DND-41 (cell line): ENCODE measurements at regions not wholly inside any gene's neighbourhood (a gene's known extent, or its start where the extent isn't known, plus 50 kb on each side); places are given as distances from the start of the nearest gene placed in this dataset.

Source experiments
- ATAC-seq: fragments of 200-7000 bp; cut with Tn5 transposase; 3 replicates; pipeline ENCODE4 v1.9.1; 2021; ENCODE audit warnings: low read depth; ENCODE audit not compliant: insufficient read depth
- DNase-seq: peaks from one replicate; pipeline ENCODE4 v3.0.0-alpha.2; 2020
- H2AFZ ChIP-seq: 2 replicates; pipeline ENCODE4 v1.6.0; 2012; ENCODE audit warnings: low read depth, low read length
- H3K27ac ChIP-seq: 2 replicates; pipeline ENCODE4 v1.5.1; 2012; ENCODE audit warnings: low read length, inconsistent platforms
- H3K27me3 ChIP-seq: fragments of 200-600 bp; sonication (generic); 2 replicates; pipeline ENCODE4 v1.6.0; 2012; ENCODE audit warnings: low read length, mild to moderate bottlenecking, inconsistent platforms; ENCODE audit not compliant: insufficient read depth, poor library complexity
- H3K36me3 ChIP-seq: 2 replicates; pipeline ENCODE4 v1.5.1; 2012; ENCODE audit warnings: low read length, inconsistent platforms; ENCODE audit not compliant: insufficient read depth
- H3K4me1 ChIP-seq: 2 replicates; pipeline ENCODE4 v1.5.1; 2012; ENCODE audit warnings: mild to moderate bottlenecking, low read length; ENCODE audit not compliant: insufficient read depth
- H3K4me2 ChIP-seq: 2 replicates; pipeline ENCODE4 v1.6.0; 2012; ENCODE audit warnings: mild to moderate bottlenecking, moderate library complexity, low read length, inconsistent platforms; ENCODE audit not compliant: insufficient read depth
- H3K4me3 ChIP-seq, 2 experiments: fragments of 200-600 bp in 1 of 2; shearing (Covaris generic) in 1 of 2; 2 replicates each; pipeline ENCODE4 v1.5.1; 2012 to 2016; ENCODE audit warnings: inconsistent platforms in 2 of 2, low read length in 2 of 2, mild to moderate bottlenecking in 2 of 2, low read depth in 1 of 2, moderate library complexity in 1 of 2
- H3K79me2 ChIP-seq: 2 replicates; pipeline ENCODE4 v1.6.0; 2012; ENCODE audit warnings: low read length, inconsistent platforms; ENCODE audit not compliant: insufficient read depth
- H3K9ac ChIP-seq: 2 replicates; pipeline ENCODE4 v1.6.0; 2012; ENCODE audit warnings: low read depth, mild to moderate bottlenecking, inconsistent platforms, low read length, moderate library complexity
- H3K9me3 ChIP-seq: 2 replicates; pipeline ENCODE4 v1.5.1; 2012; ENCODE audit warnings: low read length, moderate library complexity, mild to moderate bottlenecking, inconsistent platforms; ENCODE audit not compliant: insufficient read depth, severe bottlenecking
- H4K20me1 ChIP-seq: 2 replicates; pipeline ENCODE4 v1.6.0; 2012; ENCODE audit warnings: low read length; ENCODE audit not compliant: insufficient read depth
- CTCF ChIP-seq: IDR thresholded peaks from 2 replicates; pipeline ENCODE4 v1.5.1; 2012; ENCODE audit warnings: borderline replicate concordance, low read length, moderate library complexity, mild to moderate bottlenecking; ENCODE audit not compliant: poor library complexity, severe bottlenecking; ENCODE audit errors: extremely low read depth
- EZH2 ChIP-seq: IDR thresholded peaks from 3 replicates; pipeline ENCODE4 v1.6.1; 2012; ENCODE audit warnings: borderline replicate concordance, low read depth, mild to moderate bottlenecking, moderate library complexity, low read length, inconsistent platforms; ENCODE audit not compliant: severe bottlenecking

GRCh38 chr1:87883906-87884305, 555.2 kb downstream of the LMO4 start:
- Histone ChIP-seq H3K4me2 (no peak overlapping the region), H3K9ac (no peak overlapping the region), H3K9me3 (no peaks in the 10 kb centered on the region), H3K79me2 (no peaks in the 10 kb centered on the region), H3K27me3 (no peaks in the 10 kb centered on the region), H2AFZ (no peak overlapping the region), H3K4me3 (no peak overlapping the region), H3K27ac (no peak overlapping the region), H3K4me1 (no peaks in the 10 kb centered on the region), H4K20me1 (no peaks in the 10 kb centered on the region), H3K36me3 (no peaks in the 10 kb centered on the region)
- DNase-seq (no peak), ATAC-seq (no peak)
- no peak for TF ChIP-seq EZH2
- no peak for TF ChIP-seq CTCF

GRCh38 chr1:87884581-87884980, 555.9 kb downstream of the LMO4 start:
- Histone ChIP-seq H3K4me2 (no peak overlapping the region), H3K4me3 (no peak overlapping the region), H3K27ac (no peak overlapping the region), H3K79me2 (no peaks in the 10 kb centered on the region), H3K4me1 (no peaks in the 10 kb centered on the region), H3K36me3 (no peaks in the 10 kb centered on the region), H3K9me3 (no peaks in the 10 kb centered on the region), H4K20me1 (no peaks in the 10 kb centered on the region), H3K27me3 (no peaks in the 10 kb centered on the region), H3K9ac (no peak overlapping the region), H2AFZ (no peak overlapping the region)
- no peak for TF ChIP-seq EZH2
- no peak for TF ChIP-seq CTCF
- ATAC-seq = no peak
- no peak for DNase-seq

GRCh38 chr1:87885278-87886025, 556.8 kb downstream of the LMO4 start:
- TF ChIP-seq CTCF = no peak
- no peak for TF ChIP-seq EZH2
- Histone ChIP-seq H3K4me2 (no peak overlapping the region), H3K4me1 (no peaks in the 10 kb centered on the region), H4K20me1 (no peaks in the 10 kb centered on the region), H2AFZ (no peak overlapping the region), H3K36me3 (no peaks in the 10 kb centered on the region), H3K9me3 (no peaks in the 10 kb centered on the region), H3K9ac (no peak overlapping the region), H3K4me3 (no peak overlapping the region), H3K27ac (no peak overlapping the region), H3K27me3 (no peaks in the 10 kb centered on the region), H3K79me2 (no peaks in the 10 kb centered on the region)
- DNase-seq (no peak), ATAC-seq (no peak)
